Body of pancreas (tissue), 4 donors: ENCODE measurements at regions not wholly inside any gene's neighbourhood (a gene's known extent, or its start where the extent isn't known, plus 50 kb on each side); places are given as distances from the start of the nearest gene placed in this dataset.

Experiments
- ATAC-seq: fragments of 150-250 bp; one replicate; pipeline ENCODE4 v1.9.1; 2016
- DNase-seq, 4 donors: peaks; one replicate each; pipeline ENCODE4 v3.0.0-alpha.2; 2019
- H3K27ac ChIP-seq, 4 donors: fragments of 200-600 bp; sonication (generic); 1 replicate in 3 of 4; 2 replicates in 1 of 4; pipeline versions ENCODE4 v1.5.1 to v1.6.1; 2016 to 2019; ENCODE audit warnings: mild to moderate bottlenecking in 1 of 4, mixed read lengths in 1 of 4, moderate library complexity in 1 of 4
- H3K27me3 ChIP-seq, 2 donors: fragments of 200-600 bp; sonication (generic); one replicate each; pipeline ENCODE4 v1.6.0; 2016; ENCODE audit warnings: mild to moderate bottlenecking in 1 of 2
- H3K36me3 ChIP-seq, 2 donors: fragments of 200-600 bp; sonication (generic); replicated peaks in 1 of 2; 2 replicates each; pipeline ENCODE4 v1.5.1; 2016; ENCODE audit warnings: low read depth in 2 of 2; ENCODE audit not compliant: insufficient read depth in 1 of 2
- H3K4me1 ChIP-seq: fragments of 200-600 bp; sonication (generic); one replicate; pipeline ENCODE4 v1.6.0; 2016
- H3K4me3 ChIP-seq, 2 donors: fragments of 200-600 bp; sonication (generic); 1 replicate in 1 of 2; 2 replicates in 1 of 2; pipeline ENCODE4 v1.5.1; 2016 to 2019
- H3K9me3 ChIP-seq, 3 donors: fragments of 200-600 bp; sonication (generic); 1 replicate in 2 of 3; 2 replicates in 1 of 3; pipeline ENCODE4 v1.5.1; 2016
- CTCF ChIP-seq, 7 experiments: fragments of 450-650 bp in 4 of 7; fragments of 200-600 bp in 3 of 7; sonication (generic) in 3 of 7; IDR thresholded peaks; one replicate each; pipeline ENCODE4 v1.5.1; 2016 to 2019; ENCODE audit warnings: antibody characterized with exemption in 7 of 7
- POLR2A ChIP-seq, 3 donors: fragments of 450-650 bp; IDR thresholded peaks; one replicate each; pipeline ENCODE4 v1.6.1; 2016; ENCODE audit warnings: antibody characterized with exemption in 3 of 3, mild to moderate bottlenecking in 2 of 3
- WGBS, 2 donors: methylation state at CpG; one replicate each; pipeline ENCODE4 v1.1.5; 2017; 5-methylcytosine and 5-hydroxymethylcytosine counted together
- intact Hi-C: fragments of 100-400 bp; cut with DNase I; formaldehyde crosslinking; loops from one replicate; pipeline ENCODE4 v1.15.1; 2023

GRCh38 chr5:1708592-1709141 is 91.0 kb downstream of the MRPL36 start:
- no peaks in the 10 kb centered on the region for H3K4me1 ChIP-seq
- no peaks in the 10 kb centered on the region for H3K9me3 ChIP-seq
- TF ChIP-seq POLR2A (IDR thresholded peaks at IDR 0.05) (no peak), CTCF (IDR thresholded peaks at IDR 0.05) (no peak)
- intact Hi-C loops, result no loop called here
- ATAC-seq, result no peak
- no peak for DNase-seq
- no peaks in the 10 kb centered on the region for H3K27me3 ChIP-seq
- no peak overlapping the region for H3K4me3 ChIP-seq
- H3K36me3 ChIP-seq, result no peaks in the 10 kb centered on the region
- no peak overlapping the region for H3K27ac ChIP-seq
- 54 to 61% methylated on average over 6 to 7 of the region's 7 CpGs for WGBS, 2 donors

GRCh38 chr5:1707467-1707866 is 92.2 kb downstream of the MRPL36 start:
- Histone ChIP-seq H3K9me3 (no peaks in the 10 kb centered on the region), H3K27ac (no peak overlapping the region), H3K4me1 (peaks cover 2% of the 10 kb centered on the region), H3K27me3 (no peaks in the 10 kb centered on the region), H3K36me3 (no peaks in the 10 kb centered on the region), H3K4me3 (no peak overlapping the region)
- DNase-seq, result no peak
- intact Hi-C loops, result no loop called here
- 50 to 74% methylated on average over 1 to 9 of the region's 10 CpGs for WGBS, 2 donors
- TF ChIP-seq CTCF (IDR thresholded peaks at IDR 0.05), result no peak
- TF ChIP-seq POLR2A (IDR thresholded peaks at IDR 0.05), result no peak
- ATAC-seq, result no peak

- intact Hi-C loops, result no loop called here
- Histone ChIP-seq H3K27me3 (no peaks in the 10 kb centered on the region), H3K4me1 (peaks cover 9% of the 10 kb centered on the region), H3K9me3 (no peaks in the 10 kb centered on the region), H3K27ac (no peak overlapping the region), H3K36me3 (no peaks in the 10 kb centered on the region), H3K4me3 (no peak overlapping the region)
- TF ChIP-seq POLR2A (IDR thresholded peaks at IDR 0.05) (no peak), CTCF (IDR thresholded peaks at IDR 0.05) (no peak)
- ATAC-seq, result no peak
- 80 to 83% methylated on average over 11 of the region's 11 CpGs for WGBS, 2 donors
- no peak for DNase-seq
Observed at GRCh38 chr5:1706428-1706827, 93.2 kb downstream of the MRPL36 start.

- H3K9me3 ChIP-seq, result no peaks in the 10 kb centered on the region
- H3K27me3 ChIP-seq, result no peaks in the 10 kb centered on the region
- peaks cover 9% of the 10 kb centered on the region for H3K4me1 ChIP-seq
- intact Hi-C loops, result no loop called here
- DNase-seq (no peak), ATAC-seq (no peak)
- WGBS, 2 donors, result 83 to 87% methylated on average over 15 to 17 of the region's 17 CpGs
- no peak overlapping the region for H3K27ac ChIP-seq
- H3K36me3 ChIP-seq, result no peaks in the 10 kb centered on the region
- no peak overlapping the region for H3K4me3 ChIP-seq
- TF ChIP-seq POLR2A (IDR thresholded peaks at IDR 0.05) (no peak), CTCF (IDR thresholded peaks at IDR 0.05) (no peak)
Observed at GRCh38 chr5:1706021-1706420, 93.6 kb downstream of the MRPL36 start.

GRCh38 chr5:1704676-1705075 is 95.0 kb downstream of the MRPL36 start:
- Histone ChIP-seq H3K27ac (no peak overlapping the region), H3K4me1 (peaks cover 9% of the 10 kb centered on the region), H3K36me3 (no peaks in the 10 kb centered on the region), H3K9me3 (no peaks in the 10 kb centered on the region), H3K27me3 (no peaks in the 10 kb centered on the region), H3K4me3 (no peak overlapping the region)
- intact Hi-C loops, result no loop called here
- no peak for TF ChIP-seq CTCF (IDR thresholded peaks at IDR 0.05)
- no peak for TF ChIP-seq POLR2A (IDR thresholded peaks at IDR 0.05)
- WGBS, 2 donors, result 63 to 94% methylated on average over 6 to 7 of the region's 7 CpGs
- ATAC-seq (no peak), DNase-seq (no peak)
